PFSK-1 (cell line): ENCODE measurements at regions not wholly inside any gene's neighbourhood (a gene's known extent, or its start where the extent isn't known, plus 50 kb on each side); places are given as distances from the start of the nearest gene placed in this dataset.

Source experiments
- FOXP2 ChIP-seq: optimal IDR thresholded peaks from 2 replicates; pipeline ENCODE3; 2011; ENCODE audit warnings: borderline replicate concordance, control low read depth, inconsistent platforms; ENCODE audit not compliant: insufficient read depth; ENCODE audit errors: extremely low read length, extremely low read depth
- POLR2AphosphoS5 ChIP-seq: IDR thresholded peaks from 2 replicates; pipeline ENCODE4 v1.6.1; 2012; ENCODE audit warnings: low read depth, mild to moderate bottlenecking, control low read depth, low read length, moderate library complexity
- REST ChIP-seq, 2 experiments: IDR thresholded peaks; 2 replicates each; pipeline versions ENCODE4 v1.6.1 to v1.8.0; 2011 to 2012; ENCODE audit warnings: low read depth in 2 of 2, low read length in 2 of 2, control low read depth in 1 of 2, inconsistent platforms in 1 of 2, mild to moderate bottlenecking in 1 of 2, moderate library complexity in 1 of 2; ENCODE audit not compliant: insufficient read depth in 1 of 2
- SIN3A ChIP-seq: IDR thresholded peaks from 2 replicates; pipeline ENCODE4 v1.6.1; 2012; ENCODE audit warnings: mild to moderate bottlenecking, low read length, moderate library complexity, borderline replicate concordance; ENCODE audit not compliant: insufficient read depth
- TAF1 ChIP-seq: IDR thresholded peaks from 2 replicates; pipeline ENCODE4 v1.6.1; 2012; ENCODE audit warnings: low read length, control low read depth, borderline replicate concordance; ENCODE audit not compliant: insufficient read depth

- TF ChIP-seq REST (IDR thresholded peaks at IDR 0.05; ENCODE audit: insufficient read depth in 1 of 2, low read depth in 2 of 2, low read length in 2 of 2): no peak
Measured at GRCh38 chr2:10202131-10202665, 79.7 kb downstream of the RRM2 start.

- TF ChIP-seq REST (IDR thresholded peaks at IDR 0.05; ENCODE audit: insufficient read depth in 1 of 2, low read depth in 2 of 2, low read length in 2 of 2) (no peak), TAF1 (no peak), POLR2AphosphoS5 (no peak), FOXP2 (no peak), SIN3A (no peak)
Measured at GRCh38 chr2:10204326-10205161, 82.0 kb downstream of the RRM2 start.

- TF ChIP-seq SIN3A: no peak
- no peak for TF ChIP-seq REST (IDR thresholded peaks at IDR 0.05; ENCODE audit: insufficient read depth in 1 of 2, low read depth in 2 of 2, low read length in 2 of 2)
- no peak for TF ChIP-seq FOXP2
- TF ChIP-seq TAF1: no peak
- no peak for TF ChIP-seq POLR2AphosphoS5
Measured at GRCh38 chr2:10205162-10205475, 82.6 kb downstream of the RRM2 start.

GRCh38 chr2:10208736-10209135, 86.2 kb downstream of the RRM2 start:
- TF ChIP-seq TAF1 (no peak), POLR2AphosphoS5 (no peak), SIN3A (no peak), FOXP2 (no peak), REST (IDR thresholded peaks at IDR 0.05; ENCODE audit: insufficient read depth in 1 of 2, low read depth in 2 of 2, low read length in 2 of 2) (no peak)

- TF ChIP-seq SIN3A (no peak), POLR2AphosphoS5 (no peak), REST (IDR thresholded peaks at IDR 0.05; ENCODE audit: insufficient read depth in 1 of 2, low read depth in 2 of 2, low read length in 2 of 2) (no peak), TAF1 (no peak), FOXP2 (no peak)
Measured at GRCh38 chr2:10209406-10209935, 86.9 kb downstream of the RRM2 start.
